Transverse colon (tissue), 4 donors: ENCODE measurements at regions not wholly inside any gene's neighbourhood (a gene's known extent, or its start where the extent isn't known, plus 50 kb on each side); places are given as distances from the start of the nearest gene placed in this dataset.

Experiments used
- DNase-seq: peaks from one replicate; pipeline ENCODE4 v3.0.0-alpha.2; 2019
- H3K27ac ChIP-seq, 4 donors: fragments of 200-600 bp; sonication (generic); 2 replicates each; pipeline ENCODE4 v1.5.1; 2016 to 2018; ENCODE audit warnings: inconsistent platforms in 4 of 4
- H3K27me3 ChIP-seq: fragments of 200-600 bp; sonication (generic); 2 replicates; pipeline ENCODE4 v1.5.1; 2017; ENCODE audit warnings: inconsistent platforms
- H3K36me3 ChIP-seq, 4 donors: fragments of 200-600 bp; sonication (generic); 2 replicates each; pipeline ENCODE4 v1.5.1; 2017 to 2019; ENCODE audit warnings: inconsistent platforms in 4 of 4
- H3K4me1 ChIP-seq, 4 donors: fragments of 200-600 bp; sonication (generic); 2 replicates each; pipeline ENCODE4 v1.5.1; 2017 to 2020; ENCODE audit warnings: inconsistent platforms in 4 of 4
- H3K4me3 ChIP-seq, 4 donors: fragments of 200-600 bp; sonication (generic); 1 replicate in 1 of 4; 2 replicates in 3 of 4; pipeline versions ENCODE4 v1.5.1 to v1.6.1; 2017 to 2019; ENCODE audit warnings: inconsistent platforms in 4 of 4
- H3K9me3 ChIP-seq, 2 donors: fragments of 200-600 bp; sonication (generic); 2 replicates each; pipeline ENCODE4 v1.5.1; 2017 to 2019; ENCODE audit warnings: inconsistent platforms in 2 of 2
- EP300 ChIP-seq: sonication (generic); formaldehyde crosslinking; IDR thresholded peaks from one replicate; pipeline ENCODE4 v1.6.1; 2017; ENCODE audit warnings: antibody characterized with exemption, low read depth
- POLR2A ChIP-seq: fragments of 450-650 bp; IDR thresholded peaks from one replicate; pipeline ENCODE4 v1.6.1; 2016; ENCODE audit warnings: antibody characterized with exemption, mild to moderate bottlenecking, moderate library complexity
- POLR2AphosphoS5 ChIP-seq, 3 donors: sonication (generic); formaldehyde crosslinking; IDR thresholded peaks; one replicate each; pipeline ENCODE4 v1.6.1; 2016; ENCODE audit warnings: antibody characterized with exemption in 3 of 3
- WGBS, 2 donors: methylation state at CpG; one replicate each; pipeline ENCODE4 v1.1.5; 2018; ENCODE audit warnings: low coverage in 1 of 2; 5-methylcytosine and 5-hydroxymethylcytosine counted together
- in situ Hi-C, 4 donors: fragments of 200-750 bp; cut with MboI; loops; one replicate each; pipeline versions ENCODE4 v1.15.0 to v1.15.1; 2017; ENCODE audit warnings: low sequenced_read_pairs in 3 of 4, low pct_ligation_motif_present in 1 of 4, low pct_unique_long_range_greater_than_20kb in 1 of 4
- intact Hi-C: fragments of 100-400 bp; cut with DNase I; formaldehyde crosslinking; loops from one replicate; pipeline ENCODE4 v1.15.1; 2023; ENCODE audit warnings: low total_unique reads
- TF ChIP-seq, protein P1 (sequence below), 5 experiments: fragments of 200-600 bp in 3 of 5; fragments of 450-650 bp in 2 of 5; sonication (generic) in 3 of 5; IDR thresholded peaks; 1 replicate in 2 of 5; 2 replicates in 3 of 5; pipeline ENCODE4 v1.5.1; 2016 to 2017; ENCODE audit warnings: antibody characterized with exemption in 5 of 5, inconsistent platforms in 3 of 5, mild to moderate bottlenecking in 2 of 5, moderate library complexity in 1 of 5

DNA sequence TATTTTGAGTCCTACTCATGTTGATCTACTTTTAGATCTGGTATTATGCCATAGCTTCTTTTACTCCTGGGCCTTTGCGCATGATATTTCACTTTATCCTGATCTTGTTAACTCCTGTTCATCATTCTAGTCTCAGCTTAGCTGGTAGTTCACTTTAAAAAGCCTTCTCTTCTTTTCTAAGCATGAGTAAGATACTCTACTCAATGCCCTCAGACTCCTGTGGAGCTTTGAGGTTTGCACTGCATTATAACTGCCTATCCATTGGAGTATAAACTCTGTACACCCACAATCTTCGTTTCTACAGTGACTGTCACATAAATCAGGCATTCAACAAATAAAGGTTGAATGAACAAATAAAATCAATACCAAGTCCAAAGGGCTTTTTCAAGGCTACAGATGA lies 357.9 kb upstream of the KCNH8 start:
- Histone ChIP-seq H3K9me3 (no peaks in the 10 kb centered on the region), H3K4me3 (no peak overlapping the region), H3K27ac (no peak overlapping the region), H3K4me1 (no peaks in the 10 kb centered on the region), H3K36me3 (no peaks in the 10 kb centered on the region), H3K27me3 (no peaks in the 10 kb centered on the region)
- WGBS, 2 donors, result 63 to 72% methylated on average over 2 of the region's 2 CpGs
- no peak for DNase-seq
- in situ Hi-C loops (no loop called here), intact Hi-C loops (no loop called here)
- TF ChIP-seq EP300 (no peak), POLR2A (no peak), POLR2AphosphoS5 (IDR thresholded peaks at IDR 0.05) (no peak)
- TF ChIP-seq, protein P1, sequence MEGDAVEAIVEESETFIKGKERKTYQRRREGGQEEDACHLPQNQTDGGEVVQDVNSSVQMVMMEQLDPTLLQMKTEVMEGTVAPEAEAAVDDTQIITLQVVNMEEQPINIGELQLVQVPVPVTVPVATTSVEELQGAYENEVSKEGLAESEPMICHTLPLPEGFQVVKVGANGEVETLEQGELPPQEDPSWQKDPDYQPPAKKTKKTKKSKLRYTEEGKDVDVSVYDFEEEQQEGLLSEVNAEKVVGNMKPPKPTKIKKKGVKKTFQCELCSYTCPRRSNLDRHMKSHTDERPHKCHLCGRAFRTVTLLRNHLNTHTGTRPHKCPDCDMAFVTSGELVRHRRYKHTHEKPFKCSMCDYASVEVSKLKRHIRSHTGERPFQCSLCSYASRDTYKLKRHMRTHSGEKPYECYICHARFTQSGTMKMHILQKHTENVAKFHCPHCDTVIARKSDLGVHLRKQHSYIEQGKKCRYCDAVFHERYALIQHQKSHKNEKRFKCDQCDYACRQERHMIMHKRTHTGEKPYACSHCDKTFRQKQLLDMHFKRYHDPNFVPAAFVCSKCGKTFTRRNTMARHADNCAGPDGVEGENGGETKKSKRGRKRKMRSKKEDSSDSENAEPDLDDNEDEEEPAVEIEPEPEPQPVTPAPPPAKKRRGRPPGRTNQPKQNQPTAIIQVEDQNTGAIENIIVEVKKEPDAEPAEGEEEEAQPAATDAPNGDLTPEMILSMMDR (IDR thresholded peaks at IDR 0.05), result no peak

DNA sequence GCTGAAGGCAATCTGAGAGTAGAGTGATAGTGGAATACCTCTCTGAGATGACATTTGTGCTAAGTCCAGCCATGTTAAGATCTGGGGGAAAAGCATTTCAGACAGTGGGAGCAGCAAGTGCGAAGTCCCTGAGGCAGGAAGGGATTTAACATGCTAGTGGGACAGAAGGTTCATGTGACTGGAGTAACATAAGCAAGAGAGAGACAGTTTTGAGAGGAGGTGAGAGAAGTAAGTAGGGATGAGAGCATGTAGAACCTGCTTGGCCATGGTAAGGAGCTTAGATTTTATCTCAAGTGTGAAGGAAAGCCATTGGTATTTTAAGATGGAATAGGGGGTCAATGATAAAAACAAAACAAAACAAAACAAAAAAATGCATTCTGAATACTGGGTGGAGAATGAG lies 358.6 kb upstream of the KCNH8 start:
- Histone ChIP-seq H3K36me3 (no peaks in the 10 kb centered on the region), H3K4me1 (no peaks in the 10 kb centered on the region), H3K4me3 (no peak overlapping the region), H3K9me3 (no peaks in the 10 kb centered on the region), H3K27me3 (no peaks in the 10 kb centered on the region), H3K27ac (no peak overlapping the region)
- WGBS, 2 donors, result 97 to 100% methylated on average over 1 of the region's 1 CpG
- no peak for DNase-seq
- TF ChIP-seq, protein P1 (IDR thresholded peaks at IDR 0.05), result no peak
- TF ChIP-seq POLR2AphosphoS5 (IDR thresholded peaks at IDR 0.05), result no peak
- no peak for TF ChIP-seq EP300
- TF ChIP-seq POLR2A, result no peak
- in situ Hi-C loops (no loop called here), intact Hi-C loops (no loop called here)

DNA sequence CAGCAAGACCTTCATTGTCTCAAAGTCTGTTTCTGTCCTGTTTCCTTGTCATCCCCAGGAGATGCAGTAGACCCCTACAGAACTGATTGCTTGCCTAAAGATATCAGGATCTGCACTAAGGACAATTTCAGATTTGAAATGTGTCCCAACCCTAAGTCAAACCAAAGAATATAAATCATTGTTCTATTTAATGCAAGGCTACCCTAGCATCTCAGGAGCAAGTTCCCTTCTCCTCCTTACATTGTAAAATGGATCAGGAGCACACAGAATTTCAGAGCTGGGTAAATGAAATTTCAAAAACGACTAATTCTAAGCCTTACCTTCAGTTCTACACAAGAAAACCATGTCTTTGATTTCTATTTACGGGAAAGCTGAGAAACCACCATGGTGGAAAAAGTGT lies 360.9 kb upstream of the KCNH8 start:
- Histone ChIP-seq H3K27me3 (no peaks in the 10 kb centered on the region), H3K4me1 (no peaks in the 10 kb centered on the region), H3K36me3 (no peaks in the 10 kb centered on the region), H3K27ac (no peak overlapping the region), H3K9me3 (no peaks in the 10 kb centered on the region), H3K4me3 (no peak overlapping the region)
- intact Hi-C loops (no loop called here), in situ Hi-C loops (no loop called here)
- WGBS, 2 donors, result 74 to 86% methylated on average over 2 of the region's 2 CpGs
- TF ChIP-seq POLR2AphosphoS5 (IDR thresholded peaks at IDR 0.05), result no peak
- TF ChIP-seq POLR2A, result no peak
- DNase-seq, result no peak

DNA sequence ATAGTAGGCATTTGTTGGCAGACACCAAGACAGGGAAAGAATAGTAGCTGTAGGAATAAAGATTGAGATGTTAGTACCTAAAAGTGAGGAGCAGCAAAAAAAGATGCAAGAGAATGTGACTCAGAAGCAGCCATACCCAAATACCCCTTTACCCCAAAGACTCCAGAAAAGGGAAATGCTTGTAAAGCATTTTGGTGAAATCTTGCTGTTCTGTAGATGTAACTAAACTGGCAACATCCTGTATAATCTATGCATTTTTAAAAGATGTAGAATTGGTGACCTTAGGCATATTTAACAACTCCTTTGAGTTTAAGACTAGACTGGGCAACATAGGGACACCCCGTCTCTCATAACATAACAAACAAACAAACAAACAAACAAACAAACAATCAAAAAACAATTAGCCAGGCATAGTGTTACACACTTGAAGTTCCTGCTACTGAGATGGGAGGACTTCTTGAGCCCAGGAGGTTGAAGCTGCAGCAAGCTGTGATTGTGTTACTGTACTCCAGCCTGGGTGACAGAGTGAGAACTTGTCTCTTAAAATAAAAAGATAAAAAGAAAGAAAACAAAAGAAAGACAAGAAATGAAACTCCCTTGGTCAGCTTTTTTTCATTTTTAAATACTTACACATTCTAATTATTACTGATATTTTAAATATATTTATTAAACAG lies 361.5 kb upstream of the KCNH8 start:
- in situ Hi-C loops (no loop called here), intact Hi-C loops (no loop called here)
- Histone ChIP-seq H3K27me3 (no peaks in the 10 kb centered on the region), H3K4me1 (no peaks in the 10 kb centered on the region), H3K4me3 (no peak overlapping the region), H3K36me3 (no peaks in the 10 kb centered on the region), H3K27ac (no peak overlapping the region), H3K9me3 (no peaks in the 10 kb centered on the region)
- TF ChIP-seq POLR2A (no peak), EP300 (no peak), POLR2AphosphoS5 (IDR thresholded peaks at IDR 0.05) (no peak)
- TF ChIP-seq, protein P1 (IDR thresholded peaks at IDR 0.05), result no peak
- WGBS, 2 donors, result 71 to 78% methylated on average over 1 of the region's 1 CpG
- DNase-seq, result no peak

DNA sequence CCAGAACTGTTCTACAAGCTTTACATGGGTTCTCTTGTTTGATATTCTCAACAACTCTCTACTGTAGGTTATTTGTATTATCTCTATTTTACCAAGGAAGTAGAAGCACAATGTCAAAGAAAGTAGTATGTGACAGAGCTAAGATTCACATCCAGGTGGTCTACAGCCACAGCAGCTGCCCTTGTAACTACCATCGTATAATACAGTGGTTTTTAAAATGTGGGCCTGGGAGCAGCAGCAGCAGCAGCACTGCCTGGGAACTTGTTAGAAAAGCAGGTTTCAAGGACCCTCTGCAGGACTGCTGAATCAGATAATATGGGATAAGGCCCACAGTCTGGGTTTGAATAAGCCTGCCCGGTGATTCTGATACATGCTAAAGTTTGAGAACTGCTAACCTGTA lies 357.1 kb upstream of the SATB1 start:
- Histone ChIP-seq H3K4me3 (no peak overlapping the region), H3K27ac (no peak overlapping the region), H3K4me1 (no peaks in the 10 kb centered on the region), H3K27me3 (no peaks in the 10 kb centered on the region), H3K9me3 (no peaks in the 10 kb centered on the region), H3K36me3 (no peaks in the 10 kb centered on the region)
- in situ Hi-C loops (no loop called here), intact Hi-C loops (no loop called here)
- WGBS, 2 donors, result 78 to 90% methylated on average over 1 to 2 of the region's 2 CpGs
- no peak for DNase-seq
- TF ChIP-seq, protein P1 (IDR thresholded peaks at IDR 0.05), result no peak
- no peak for TF ChIP-seq POLR2AphosphoS5 (IDR thresholded peaks at IDR 0.05)
- no peak for TF ChIP-seq EP300
- no peak for TF ChIP-seq POLR2A
